BJ (cell line): ENCODE measurements at regions not wholly inside any gene's neighbourhood (a gene's known extent, or its start where the extent isn't known, plus 50 kb on each side); places are given as distances from the start of the nearest gene placed in this dataset.
A peak's percentile ranks its signal among the peaks of the same experiment; 100 is the strongest.

ENCODE experiments used
- CTCF ChIA-PET: fragments of 350-600 bp; formaldehyde crosslinking; extraction: SDS; loops from one replicate; lab custom pipeline; 2021; ENCODE audit warnings: antibody characterized with exemption, inconsistent platforms; lab: Yijun Ruan, JAX
- POLR2A ChIA-PET: fragments of 300-600 bp; sonication (Branson Sonifier 250); formaldehyde crosslinking; extraction: SDS; loops from one replicate; lab custom pipeline; 2021; ENCODE audit warnings: antibody characterized with exemption; lab: Charles Lee
- DNase-seq: peaks from one replicate; pipeline ENCODE4 v3.0.0-alpha.2; 2011; ENCODE audit warnings: low read depth
- H3K27me3 ChIP-seq: 2 replicates; pipeline ENCODE4 v1.6.0; 2011; ENCODE audit warnings: low read length; ENCODE audit not compliant: control insufficient read depth, insufficient read depth
- H3K36me3 ChIP-seq: 2 replicates; pipeline ENCODE4 v1.5.1; 2011; ENCODE audit warnings: low read length; ENCODE audit not compliant: control insufficient read depth, insufficient read depth
- H3K4me3 ChIP-seq: 2 replicates; pipeline ENCODE4 v1.5.1; 2011; ENCODE audit warnings: low read depth, mild to moderate bottlenecking, control low read depth, low read length
- TF ChIP-seq, protein P1 (sequence below): IDR thresholded peaks from 2 replicates; pipeline ENCODE4 v1.5.1; 2011; ENCODE audit warnings: low read depth, mild to moderate bottlenecking, control low read depth, inconsistent platforms, low read length, moderate library complexity; ENCODE audit not compliant: insufficient read depth

DNA sequence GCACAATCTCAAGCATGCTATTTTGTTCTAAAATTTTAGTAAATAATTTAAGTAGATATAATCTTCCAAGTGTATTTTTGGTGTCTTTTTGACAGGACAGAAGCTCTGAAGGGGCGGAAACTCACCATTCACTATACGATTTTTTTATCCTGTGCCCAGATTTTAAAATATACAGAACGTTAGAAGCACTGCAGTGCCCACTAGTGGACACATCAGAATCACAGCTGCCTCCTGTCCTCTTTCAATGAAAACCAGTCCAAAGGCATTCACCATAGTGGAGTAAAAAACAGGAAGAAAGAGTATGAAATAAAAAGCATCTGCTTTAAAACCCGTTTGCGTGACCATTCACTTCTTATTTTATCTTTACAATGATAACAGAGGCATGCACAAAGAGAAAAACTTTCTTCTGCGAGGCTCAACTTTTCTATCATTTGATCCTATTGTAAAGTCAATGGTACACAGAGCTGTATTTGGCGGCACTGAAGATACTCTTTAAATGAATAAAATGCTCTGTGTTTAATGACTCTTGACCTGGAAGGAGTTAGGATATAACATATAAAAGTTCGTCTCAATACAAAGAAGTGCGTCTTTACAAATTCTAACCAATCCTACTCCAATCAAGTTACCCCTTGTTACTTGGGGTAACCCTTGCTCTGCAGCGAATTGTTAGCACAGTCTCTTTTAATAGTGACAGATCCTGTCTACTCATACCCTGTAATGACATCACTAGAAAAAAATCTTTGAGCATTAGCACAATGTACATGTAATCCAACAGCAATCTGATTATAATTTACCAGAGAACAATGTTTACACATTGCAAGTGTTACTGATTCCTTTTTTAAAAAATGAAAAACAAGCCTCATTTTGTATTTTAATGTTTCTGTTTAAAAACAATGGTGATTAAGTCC lies 339.8 kb upstream of the PSMD7 start:
- peak; percentile 9 for DNase-seq
- CTCF ChIA-PET, result interaction anchor here (0.7 to 2.5 kb wide), 14 partner anchors 10 to 1832 kb away, joined by 3 to 12 read pairs (median 4); no protein-coding TSS in a partner anchor
- POLR2A ChIA-PET, result interaction anchor here (0.6 kb wide), 1 partner anchor 898 kb away, joined by 4 read pairs; no protein-coding TSS in a partner anchor
- Histone ChIP-seq H3K27me3 (no peaks in the 10 kb centered on the region), H3K36me3 (no peaks in the 10 kb centered on the region), H3K4me3 (no peak overlapping the region)
- TF ChIP-seq, protein P1, sequence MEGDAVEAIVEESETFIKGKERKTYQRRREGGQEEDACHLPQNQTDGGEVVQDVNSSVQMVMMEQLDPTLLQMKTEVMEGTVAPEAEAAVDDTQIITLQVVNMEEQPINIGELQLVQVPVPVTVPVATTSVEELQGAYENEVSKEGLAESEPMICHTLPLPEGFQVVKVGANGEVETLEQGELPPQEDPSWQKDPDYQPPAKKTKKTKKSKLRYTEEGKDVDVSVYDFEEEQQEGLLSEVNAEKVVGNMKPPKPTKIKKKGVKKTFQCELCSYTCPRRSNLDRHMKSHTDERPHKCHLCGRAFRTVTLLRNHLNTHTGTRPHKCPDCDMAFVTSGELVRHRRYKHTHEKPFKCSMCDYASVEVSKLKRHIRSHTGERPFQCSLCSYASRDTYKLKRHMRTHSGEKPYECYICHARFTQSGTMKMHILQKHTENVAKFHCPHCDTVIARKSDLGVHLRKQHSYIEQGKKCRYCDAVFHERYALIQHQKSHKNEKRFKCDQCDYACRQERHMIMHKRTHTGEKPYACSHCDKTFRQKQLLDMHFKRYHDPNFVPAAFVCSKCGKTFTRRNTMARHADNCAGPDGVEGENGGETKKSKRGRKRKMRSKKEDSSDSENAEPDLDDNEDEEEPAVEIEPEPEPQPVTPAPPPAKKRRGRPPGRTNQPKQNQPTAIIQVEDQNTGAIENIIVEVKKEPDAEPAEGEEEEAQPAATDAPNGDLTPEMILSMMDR, result peak; percentile 88

DNA sequence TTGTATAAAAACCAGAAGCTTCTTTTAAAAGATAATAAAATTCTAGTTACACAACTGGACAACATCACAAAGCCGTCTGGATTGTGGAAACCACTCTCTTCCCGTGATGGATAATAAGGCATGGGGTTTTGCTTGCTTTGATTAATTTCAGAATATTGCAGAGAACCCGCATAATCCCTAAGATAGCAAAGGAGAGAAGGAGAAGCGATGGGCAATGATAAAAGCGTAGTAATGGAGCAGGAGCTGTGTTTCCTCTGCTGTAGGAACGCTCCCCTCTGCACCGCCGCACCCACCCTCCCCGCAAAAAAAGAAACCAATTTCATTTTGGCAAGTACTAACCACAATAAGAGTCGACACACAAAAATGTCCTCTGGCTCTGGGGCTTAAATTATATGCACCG lies 340.9 kb upstream of the PSMD7 start:
- TF ChIP-seq, protein P1, result no peak
- DNase-seq, result no peak
- H3K36me3 ChIP-seq, result no peaks in the 10 kb centered on the region
- no peak overlapping the region for H3K4me3 ChIP-seq
- ChIA-PET CTCF (interaction anchor here (0.6 to 2.5 kb wide), 9 partner anchors 9 to 1831 kb away, joined by 3 to 12 read pairs (median 4); no protein-coding TSS in a partner anchor), POLR2A (no interaction called here)
- H3K27me3 ChIP-seq, result no peaks in the 10 kb centered on the region

DNA sequence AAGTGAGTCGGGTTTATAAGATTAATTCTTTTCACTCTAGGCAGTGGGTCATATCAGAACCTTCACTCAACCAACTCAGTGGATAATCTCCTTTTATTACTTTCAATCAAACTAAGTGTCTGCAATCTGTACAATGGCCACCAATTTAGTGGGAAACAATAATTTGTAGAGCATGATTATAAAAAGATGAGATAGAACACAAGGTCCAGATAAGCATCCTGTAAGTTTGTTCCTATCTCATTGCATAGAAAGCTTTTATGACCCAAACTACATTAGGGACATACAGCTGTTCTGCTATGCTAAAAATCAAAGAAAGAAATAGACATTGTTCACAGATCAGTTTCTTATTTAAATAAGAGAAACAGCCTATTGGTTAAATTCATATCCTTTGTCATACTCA lies 341.4 kb upstream of the PSMD7 start:
- Histone ChIP-seq H3K4me3 (no peak overlapping the region), H3K36me3 (no peaks in the 10 kb centered on the region), H3K27me3 (no peaks in the 10 kb centered on the region)
- TF ChIP-seq, protein P1, result no peak
- ChIA-PET CTCF (interaction anchor here (0.6 to 2.5 kb wide), 5 partner anchors 63 to 1831 kb away, joined by 3 to 12 read pairs (median 4); no protein-coding TSS in a partner anchor), POLR2A (no interaction called here)
- no peak for DNase-seq

DNA sequence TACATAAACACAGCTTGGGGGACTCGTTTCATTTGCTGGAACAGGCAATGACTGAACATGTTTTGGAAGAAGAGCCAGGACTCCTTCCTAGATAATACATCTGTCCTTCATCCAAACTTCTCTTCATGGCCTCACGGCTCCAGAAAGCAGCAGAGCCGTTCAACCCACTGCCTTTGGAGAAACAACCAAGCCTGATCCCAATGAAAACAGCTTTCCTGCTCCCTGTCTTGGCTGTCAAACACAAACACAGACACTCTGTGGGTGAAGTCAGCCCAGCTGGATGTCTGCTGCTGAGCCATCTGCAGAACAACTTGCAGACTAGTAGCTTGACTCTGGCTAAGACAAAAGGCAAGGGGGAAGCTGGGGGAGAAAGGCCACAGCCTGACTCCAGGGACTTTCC lies 345.1 kb upstream of the PSMD7 start:
- no peak for DNase-seq
- CTCF ChIA-PET, result interaction anchor here (0.6 to 0.9 kb wide), 2 partner anchors 16 to 83 kb away, joined by 3 to 4 read pairs; no protein-coding TSS in a partner anchor
- TF ChIP-seq, protein P1, result no peak
- POLR2A ChIA-PET, result no interaction called here
- Histone ChIP-seq H3K36me3 (no peaks in the 10 kb centered on the region), H3K27me3 (no peaks in the 10 kb centered on the region), H3K4me3 (no peak overlapping the region)
